ENCODE measurements at regions not wholly inside any gene's neighbourhood (a gene's known extent, or its start where the extent isn't known, plus 50 kb on each side); places are given as distances from the start of the nearest gene placed in this dataset.

DNA sequence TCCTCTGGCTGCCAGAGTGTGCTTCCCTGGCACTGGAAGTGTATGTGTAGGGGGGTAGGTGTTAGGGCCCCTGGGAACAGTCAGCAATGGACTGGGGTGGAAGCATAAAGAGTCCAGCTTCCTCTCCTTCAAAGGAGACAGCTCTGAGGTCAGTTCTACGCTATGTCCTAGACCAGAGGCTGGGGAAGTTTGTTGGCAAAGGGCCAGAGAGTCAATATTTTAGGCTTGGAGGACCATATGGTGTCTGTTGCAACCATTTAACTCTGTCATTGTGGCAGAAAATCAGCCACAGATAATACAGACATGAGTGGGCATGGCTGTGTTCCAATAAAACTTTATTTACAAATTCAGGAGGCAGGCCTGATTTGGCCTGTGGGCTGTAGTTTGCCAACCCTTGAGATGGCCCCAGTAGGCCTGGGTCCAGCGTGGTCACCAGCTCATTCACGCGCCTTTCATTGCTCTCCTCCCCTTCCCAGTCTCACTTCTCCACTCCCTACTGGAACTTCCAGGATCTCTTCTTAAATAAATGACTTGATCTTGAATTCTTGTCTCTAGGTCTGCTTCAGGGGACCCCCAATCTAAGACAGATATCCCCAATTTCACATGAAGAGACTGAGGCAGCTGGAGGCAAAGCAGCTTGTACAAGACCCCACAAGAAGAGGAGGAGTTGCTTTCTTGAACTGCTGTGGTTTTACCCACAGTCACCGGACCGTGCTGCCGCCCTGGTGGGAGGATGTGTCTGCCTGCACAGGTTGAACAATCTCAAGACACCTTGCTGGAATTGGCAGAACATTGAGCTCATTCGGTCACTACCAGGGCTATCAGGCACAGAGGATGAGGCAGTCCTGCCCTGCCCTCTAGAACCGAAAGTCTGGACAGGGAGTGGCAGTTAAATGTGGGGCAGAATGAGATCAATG is 162.4 kb upstream of the POU3F1 start:
- TF ChIP-seq ZNF274 (IDR thresholded peaks at IDR 0.05; ENCODE audit: low read depth, low read length): no peak
- TF ChIP-seq YY1 (IDR thresholded peaks at IDR 0.05; ENCODE audit: insufficient read depth, insufficient read length): no peak
- no peak for TF ChIP-seq SUZ12 (IDR thresholded peaks at IDR 0.05; ENCODE audit: extremely low read depth, insufficient read depth, insufficient read length)
